Superior temporal gyrus (tissue), 1 donor: ENCODE measurements at regions not wholly inside any gene's neighbourhood (a gene's known extent, or its start where the extent isn't known, plus 50 kb on each side); places are given as distances from the start of the nearest gene placed in this dataset.

Source experiments
- DNase-seq: peaks from one replicate; pipeline ENCODE4 v3.0.0-alpha.2; 2016; ENCODE audit errors: extremely low spot score

DNA sequence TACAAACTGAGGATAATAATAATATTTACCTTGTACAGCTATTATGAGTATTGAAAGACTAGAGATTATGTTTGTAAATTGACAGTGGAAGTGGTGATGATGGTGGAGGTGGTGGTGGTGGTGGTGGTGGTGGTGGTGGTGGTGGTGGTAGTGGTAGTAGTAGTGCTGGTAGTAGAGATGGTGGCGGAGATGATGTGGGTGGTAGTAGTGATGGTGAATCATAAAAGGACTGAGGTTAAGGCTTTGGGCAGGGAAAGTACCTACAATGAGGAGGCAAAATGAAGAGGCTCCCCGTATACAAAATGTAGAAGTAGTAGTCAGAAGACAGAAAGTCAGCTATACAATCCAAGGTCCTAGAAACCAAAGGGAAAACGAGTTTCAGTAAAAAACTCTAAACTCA, 214.1 kb downstream of the BCOR start:
- DNase-seq = no peak

GRCh38 chrX:39886282-39886681, 211.5 kb downstream of the BCOR start:
- peak; percentile 40 for DNase-seq

DNA sequence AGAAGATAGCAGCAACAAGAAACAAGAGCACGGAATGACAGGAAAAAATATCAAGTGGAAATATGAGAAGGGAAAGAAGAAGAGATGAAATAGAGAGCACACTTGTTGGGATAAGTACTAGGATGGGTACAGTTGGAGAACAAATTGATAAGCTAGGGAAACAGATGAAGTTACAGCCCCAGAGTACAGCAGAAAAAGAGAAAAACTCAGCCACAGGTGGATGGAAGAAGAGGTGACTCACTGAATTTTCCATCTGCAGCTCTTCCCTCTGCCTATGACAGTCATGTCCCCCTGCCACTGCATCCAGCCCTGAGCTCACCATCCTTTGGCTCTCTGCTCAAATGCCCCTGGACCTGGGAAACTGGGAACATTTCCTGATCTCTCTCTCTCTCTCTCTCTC, 209.0 kb downstream of the BCOR start:
- no peak for DNase-seq

DNA sequence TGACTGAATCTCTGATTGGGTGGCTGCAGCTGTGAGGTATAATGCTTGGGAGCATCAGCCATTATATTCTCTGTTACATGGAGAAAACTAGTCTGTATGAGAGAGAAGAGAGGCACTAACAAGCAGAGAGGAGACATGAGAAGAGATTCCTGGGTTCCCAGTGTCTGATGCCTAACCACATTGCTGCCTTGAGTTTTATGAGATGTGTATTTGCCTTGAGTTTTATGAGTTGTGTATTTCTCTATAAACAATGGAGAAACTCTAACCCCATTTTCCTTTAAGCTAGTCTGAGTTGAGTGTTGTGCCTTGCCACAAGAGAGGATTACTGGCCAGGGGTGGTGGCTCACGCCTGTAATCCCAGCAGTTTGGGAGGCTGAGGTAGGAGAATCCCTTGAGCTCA, 208.1 kb downstream of the BCOR start:
- no peak for DNase-seq

- no peak for DNase-seq
Measured at GRCh38 chrX:39890807-39891206, 207.0 kb downstream of the BCOR start.

DNA sequence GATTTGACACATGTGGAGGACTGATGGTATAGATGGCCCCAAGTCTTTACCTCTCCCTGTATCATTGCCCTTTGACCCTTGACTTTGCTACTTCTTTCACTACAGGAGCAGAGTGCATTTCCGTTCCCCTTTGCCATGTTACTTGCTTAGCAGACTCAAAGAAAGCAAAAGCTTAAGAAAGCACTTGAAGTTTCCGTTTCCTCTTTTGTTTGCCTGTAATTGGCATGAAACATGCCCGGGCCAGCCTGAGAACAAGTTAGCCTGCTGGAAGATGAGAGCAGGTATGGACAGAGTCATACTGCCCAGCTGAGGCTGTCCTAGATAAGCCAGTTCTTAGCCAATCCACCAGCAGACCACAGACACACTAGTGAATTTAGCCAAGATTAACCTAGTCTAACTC, 206.0 kb downstream of the BCOR start:
- no peak for DNase-seq

DNA sequence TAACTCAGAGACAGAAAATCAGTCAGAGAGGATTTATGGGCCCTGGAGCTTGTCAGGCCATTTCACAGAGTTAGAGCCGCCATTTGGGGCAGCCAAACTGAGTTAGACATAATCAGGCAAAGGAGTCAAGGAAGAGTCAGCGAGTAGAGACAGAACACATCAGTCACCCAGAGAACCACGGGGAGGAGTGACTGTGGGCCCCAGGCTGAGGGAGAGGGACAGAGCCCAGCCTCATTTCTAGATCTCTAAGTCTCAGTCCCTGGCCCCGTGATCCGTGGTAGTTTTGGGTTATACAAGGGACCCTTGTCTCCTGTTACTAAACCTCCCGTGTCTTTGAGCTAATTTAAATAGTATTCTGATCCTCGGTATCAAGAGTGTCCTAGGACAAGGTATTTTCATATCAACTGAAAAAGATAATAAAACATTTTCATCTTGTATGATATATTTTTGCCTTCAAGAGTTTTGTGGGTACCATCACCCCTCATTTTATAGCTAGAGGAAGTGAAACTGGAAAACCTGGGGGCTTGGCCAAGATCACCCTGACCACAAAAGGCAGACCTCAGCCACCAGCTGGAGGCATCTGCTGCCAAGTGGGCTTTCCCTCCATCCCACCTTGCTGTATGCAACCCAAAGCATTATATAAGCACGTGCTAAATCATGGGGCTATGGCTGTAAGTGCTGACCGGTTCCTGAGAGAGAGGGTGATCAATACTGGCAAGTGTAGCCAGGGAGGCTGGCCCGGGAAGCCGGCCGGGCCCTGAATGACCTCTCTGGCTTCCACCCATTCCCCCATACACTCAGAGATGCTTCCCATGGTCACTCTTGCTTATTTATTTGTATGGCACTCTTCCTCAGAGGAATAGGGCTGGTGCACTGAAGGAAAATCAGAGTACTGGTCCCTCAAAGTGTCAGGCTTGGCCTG, 204.1 kb downstream of the BCOR start:
- DNase-seq = no peak

DNA sequence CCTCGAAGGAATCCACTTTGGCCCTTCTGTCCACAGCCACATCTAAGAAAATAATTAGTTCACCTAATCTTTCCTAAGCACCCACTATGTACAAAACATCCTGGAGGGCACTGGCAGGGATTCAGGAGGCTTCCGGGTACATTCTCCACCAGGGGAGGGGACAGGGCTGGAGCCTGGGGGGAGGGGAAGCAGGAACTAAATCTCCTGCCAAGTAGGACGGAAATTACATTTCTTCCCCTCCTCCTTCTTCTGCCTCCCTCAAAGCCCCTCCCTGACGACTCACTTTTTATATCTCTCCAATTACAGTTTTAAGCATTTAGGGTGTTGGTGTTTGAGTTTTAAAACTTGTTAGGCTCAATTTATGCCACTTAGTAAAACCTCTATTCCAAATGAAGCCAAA, 203.1 kb downstream of the BCOR start:
- no peak for DNase-seq

- no peak for DNase-seq
Measured at GRCh38 chrX:39895218-39896110, 202.3 kb downstream of the BCOR start.

GRCh38 chrX:39896951-39897740, 200.6 kb downstream of the BCOR start:
- DNase-seq = no peak

- DNase-seq = no peak
Measured at GRCh38 chrX:39897741-39898097, 200.0 kb downstream of the BCOR start.

GRCh38 chrX:39898147-39898546, 199.6 kb downstream of the BCOR start:
- DNase-seq = no peak

DNA sequence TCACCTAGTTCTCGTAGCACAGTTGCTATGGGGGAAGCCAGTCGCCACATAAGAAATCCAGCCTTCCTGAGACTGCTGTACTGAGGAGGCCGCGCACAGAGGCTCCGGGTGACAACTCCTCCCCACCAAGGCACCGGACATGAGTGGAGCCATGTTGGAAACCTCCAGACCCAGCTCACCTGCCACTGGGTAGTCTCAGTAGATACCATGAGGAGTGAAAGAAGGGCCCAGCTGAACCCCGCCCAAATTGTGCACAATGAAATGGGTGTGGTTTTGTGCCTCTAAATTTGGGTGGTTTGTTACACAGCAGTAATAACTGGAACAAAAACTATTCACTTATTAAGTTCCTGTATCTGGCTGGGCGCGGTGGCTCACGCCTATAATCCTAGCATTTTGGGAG, 198.7 kb downstream of the BCOR start:
- no peak for DNase-seq

DNA sequence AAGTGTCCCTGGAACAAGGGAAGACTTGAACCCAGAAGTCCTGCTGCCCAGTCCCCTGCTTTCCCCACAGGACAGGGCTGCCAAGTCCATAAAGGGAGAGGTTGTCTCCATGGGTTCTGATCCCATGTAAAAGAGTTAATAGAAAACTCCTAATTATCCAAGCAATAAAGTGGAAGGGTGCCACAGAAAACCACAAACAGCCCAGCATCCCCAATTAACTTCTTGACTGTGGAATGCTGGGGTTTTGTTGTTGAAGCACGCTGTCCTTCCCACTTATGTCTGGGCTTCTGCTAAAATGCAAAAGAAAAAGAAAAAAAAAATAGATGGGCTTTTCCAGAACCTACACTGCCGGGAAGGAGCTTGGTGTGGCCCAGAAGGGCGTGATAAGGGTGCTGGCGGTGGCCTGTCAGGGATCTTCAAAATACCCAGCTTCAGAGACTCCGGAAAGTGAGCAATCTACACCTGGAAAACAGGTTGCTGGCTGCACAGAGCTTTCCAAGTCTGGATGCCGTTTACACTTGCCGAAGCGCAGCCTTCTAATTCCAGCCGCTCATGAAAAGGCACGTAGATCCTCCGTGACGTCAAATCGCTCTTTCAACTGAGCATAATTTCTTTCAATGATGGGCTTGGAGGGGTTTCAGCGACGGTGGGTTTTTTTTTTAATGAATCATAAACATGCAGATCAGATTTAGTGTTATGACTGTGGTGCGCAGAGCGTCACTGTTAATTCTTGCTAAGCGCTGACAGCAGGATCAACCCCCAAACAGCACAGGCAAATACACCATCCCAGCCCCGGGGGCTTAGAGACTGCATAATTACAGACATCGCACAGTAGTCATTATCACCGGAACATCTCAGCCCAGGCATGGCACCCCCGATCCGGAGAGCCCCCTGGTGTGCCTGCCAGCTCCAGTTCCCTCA, 197.6 kb downstream of the BCOR start:
- no peak for DNase-seq

- DNase-seq = no peak
Measured at GRCh38 chrX:39900777-39901170, 197.0 kb downstream of the BCOR start.

DNA sequence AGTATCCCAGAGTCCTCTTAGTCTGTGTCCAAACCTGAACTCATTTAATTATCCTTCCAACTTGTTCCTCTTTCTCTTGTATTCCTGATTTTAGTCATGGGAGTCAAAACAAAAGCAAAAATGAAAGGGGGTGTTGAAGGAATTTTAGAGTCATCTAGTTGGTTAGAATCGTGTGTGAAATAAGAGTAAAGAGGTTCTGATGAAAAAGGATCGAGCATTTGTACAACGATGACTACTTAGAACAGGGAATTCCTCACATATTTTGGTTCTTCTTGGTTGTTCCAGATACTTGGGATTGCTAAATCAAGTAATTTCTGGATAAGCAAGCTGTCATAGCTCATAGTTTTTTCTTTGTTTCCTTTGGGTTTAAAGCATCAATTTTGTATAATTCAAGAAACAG, 194.4 kb downstream of the BCOR start:
- no peak for DNase-seq

GRCh38 chrX:39903937-39904336, 193.8 kb downstream of the BCOR start:
- DNase-seq = no peak

DNA sequence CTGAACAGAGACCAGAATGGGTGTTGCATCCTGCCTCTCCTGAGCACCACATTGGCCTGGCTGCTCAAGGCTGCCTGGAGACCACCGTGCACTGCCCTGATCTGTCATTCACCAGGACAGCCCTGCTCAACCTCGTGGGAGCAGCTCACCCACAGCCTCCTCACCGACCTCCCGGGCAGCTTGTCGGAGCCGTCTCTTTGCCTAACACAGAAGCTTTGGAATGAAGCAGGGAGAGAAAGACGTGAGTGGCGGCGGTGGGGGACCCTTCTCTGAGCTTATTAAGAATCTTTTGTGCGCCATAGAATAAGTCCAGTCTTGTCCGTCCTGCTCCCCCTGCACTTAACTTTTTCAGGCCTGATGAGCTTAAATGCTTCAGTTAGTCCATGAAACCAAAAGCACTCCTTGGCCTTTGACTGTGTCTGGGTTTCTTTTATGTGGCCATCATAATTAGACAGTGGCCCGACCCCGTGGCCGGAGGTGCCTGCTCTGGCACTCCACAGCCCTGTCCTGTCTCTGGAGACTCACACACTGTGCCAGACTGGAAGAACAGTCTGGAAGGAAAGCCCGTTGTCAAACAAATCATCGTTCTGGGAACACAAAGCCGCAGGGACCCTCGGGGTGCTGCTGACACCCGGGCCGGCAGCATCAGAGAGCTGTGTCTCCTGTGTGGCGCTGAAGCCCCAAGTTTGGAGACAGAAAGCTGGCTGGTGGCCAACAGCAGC, 192.8 kb downstream of the BCOR start:
- DNase-seq = no peak

DNA sequence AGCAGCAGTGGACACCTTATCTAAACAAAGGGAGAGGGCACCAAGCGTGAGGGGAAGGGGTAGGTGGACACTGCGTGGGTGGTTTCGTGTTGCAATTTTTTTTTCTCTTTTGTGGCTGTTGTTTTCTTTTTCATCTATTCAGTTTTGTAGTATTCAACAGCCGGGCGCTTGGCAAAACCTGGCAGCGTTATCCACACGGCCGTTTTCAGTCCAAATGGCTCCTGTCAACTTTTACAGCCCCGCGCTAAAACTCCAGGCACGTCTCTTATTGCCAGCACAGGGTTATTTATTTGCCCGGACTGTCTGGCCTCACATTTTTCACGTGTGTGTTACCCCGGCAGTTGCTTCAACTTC, 192.2 kb downstream of the BCOR start:
- no peak for DNase-seq

DNA sequence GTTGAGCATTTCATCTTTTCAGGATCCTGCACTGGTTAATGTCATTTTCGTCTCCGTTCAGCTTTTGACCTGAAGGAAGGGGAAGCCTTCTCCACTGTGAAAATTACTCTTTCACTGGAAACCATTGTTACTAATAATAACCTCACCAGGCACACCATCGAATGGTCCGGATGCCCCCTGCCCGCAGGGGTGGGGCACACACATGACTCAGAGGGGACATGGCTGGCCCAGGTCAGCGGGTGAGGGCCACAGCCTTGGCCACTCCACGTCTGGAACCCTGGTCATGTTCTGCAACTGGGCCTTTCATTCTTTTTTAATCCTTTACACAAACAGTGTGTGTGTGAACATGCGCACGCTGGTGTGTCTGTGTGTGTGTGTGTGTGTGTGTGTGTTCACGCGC, 191.8 kb downstream of the BCOR start:
- DNase-seq = no peak
